Tongue (tissue), 1 donor: ENCODE measurements at regions not wholly inside any gene's neighbourhood (a gene's known extent, or its start where the extent isn't known, plus 50 kb on each side); places are given as distances from the start of the nearest gene placed in this dataset.
"Not testable (repeated sequence)": the region's sequence is repeated elsewhere in the genome, so short reads cannot be mapped to it uniquely, and the experiment has no call there.

Experiments used
- DNase-seq: peaks from one replicate; pipeline ENCODE4 v3.0.0-alpha.2; 2015

- DNase-seq, result not testable (repeated sequence)
Measured at GRCh38 chr9:41839786-41840185, 289.4 kb downstream of the CNTNAP3B start.

- not testable (repeated sequence) for DNase-seq
Measured at GRCh38 chr9:41838953-41839352, 290.3 kb downstream of the CNTNAP3B start.

- not testable (repeated sequence) for DNase-seq
Measured at GRCh38 chr9:41838562-41838851, 290.7 kb downstream of the CNTNAP3B start.

- DNase-seq, result not testable (repeated sequence)
Measured at GRCh38 chr9:41837684-41838561, 291.3 kb downstream of the CNTNAP3B start.

- DNase-seq, result not testable (repeated sequence)
Measured at GRCh38 chr9:41833108-41833507, 296.1 kb downstream of the CNTNAP3B start.

DNA sequence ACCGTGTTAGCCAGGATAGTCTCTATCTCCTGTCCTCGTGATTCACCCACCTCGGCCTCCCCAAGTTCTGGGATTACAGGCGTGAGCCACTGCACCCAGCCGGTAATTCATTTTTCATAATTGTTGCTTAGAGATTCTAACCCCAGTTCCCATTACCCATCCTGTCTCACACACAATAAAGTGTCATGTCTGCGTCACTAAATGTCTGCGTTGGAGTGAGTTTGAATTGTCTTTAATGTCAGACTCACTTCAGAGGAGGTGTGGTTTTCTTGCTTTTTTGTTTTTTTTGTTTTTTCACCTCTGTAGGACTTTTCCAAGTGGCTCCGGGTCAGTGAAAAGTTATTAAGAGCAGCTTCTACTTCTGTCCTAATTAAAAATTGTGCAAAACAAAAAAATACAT is 304.5 kb downstream of the CNTNAP3B start:
- not testable (repeated sequence) for DNase-seq

DNA sequence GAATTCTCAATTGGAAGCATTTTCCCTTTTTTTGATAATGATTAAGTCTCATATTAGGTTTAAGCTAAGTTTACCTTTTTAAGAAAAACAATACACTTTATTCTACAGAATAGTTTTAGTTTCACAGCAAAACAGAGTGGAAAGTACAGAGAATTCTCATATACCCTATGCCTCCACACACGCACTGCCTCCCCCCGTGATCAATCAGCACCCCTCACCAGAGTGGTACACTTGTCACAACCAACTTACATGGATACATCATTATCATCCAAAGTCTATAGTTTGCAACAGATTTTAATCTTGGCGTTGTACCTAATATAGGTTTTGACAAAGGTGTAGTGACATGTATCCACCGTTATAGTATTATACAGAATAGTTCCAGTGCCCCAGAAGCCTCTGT is 326.5 kb downstream of the CNTNAP3B start:
- not testable (repeated sequence) for DNase-seq

DNA sequence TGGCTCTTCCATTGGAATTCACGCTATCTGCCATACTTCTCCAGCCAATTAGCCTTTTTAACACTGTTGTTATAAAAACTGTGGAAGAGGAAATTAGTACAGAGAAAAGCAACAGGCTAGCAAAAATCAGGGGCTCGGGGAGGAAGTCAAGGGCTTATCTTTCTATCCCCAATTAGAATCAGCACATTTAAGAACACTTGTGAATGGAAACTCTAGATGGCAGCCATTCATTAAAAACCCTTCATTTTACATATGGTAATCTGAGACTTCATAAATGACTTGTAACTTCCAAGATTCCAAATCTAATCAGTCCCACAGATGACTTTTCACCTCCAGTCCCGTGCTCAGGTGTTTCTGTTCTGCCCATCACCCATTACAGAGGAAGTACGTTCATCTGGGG is 330.5 kb downstream of the CNTNAP3B start:
- DNase-seq, result not testable (repeated sequence)

GRCh38 chr9:41790719-41791363 is 338.4 kb downstream of the CNTNAP3B start:
- DNase-seq, result not testable (repeated sequence)

DNA sequence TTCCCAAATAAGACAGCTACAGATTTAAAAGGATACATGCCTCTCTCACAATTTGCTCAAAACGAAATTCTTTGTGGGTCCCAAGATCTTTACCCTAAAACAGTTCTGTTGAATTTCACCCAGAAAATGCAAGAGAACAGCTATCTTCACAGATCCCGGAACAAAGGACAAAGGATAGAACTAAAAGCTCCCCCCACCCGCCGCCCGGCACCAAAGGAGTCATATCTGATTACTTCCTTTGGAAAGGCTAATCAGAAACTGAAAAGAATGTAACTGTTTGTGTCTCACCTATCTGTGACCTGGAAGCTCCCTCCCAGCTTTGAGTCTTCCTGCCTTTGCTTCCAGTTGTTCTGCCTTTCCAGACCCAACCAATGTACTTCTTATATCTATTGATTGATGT is 339.2 kb downstream of the CNTNAP3B start:
- DNase-seq, result not testable (repeated sequence)

DNA sequence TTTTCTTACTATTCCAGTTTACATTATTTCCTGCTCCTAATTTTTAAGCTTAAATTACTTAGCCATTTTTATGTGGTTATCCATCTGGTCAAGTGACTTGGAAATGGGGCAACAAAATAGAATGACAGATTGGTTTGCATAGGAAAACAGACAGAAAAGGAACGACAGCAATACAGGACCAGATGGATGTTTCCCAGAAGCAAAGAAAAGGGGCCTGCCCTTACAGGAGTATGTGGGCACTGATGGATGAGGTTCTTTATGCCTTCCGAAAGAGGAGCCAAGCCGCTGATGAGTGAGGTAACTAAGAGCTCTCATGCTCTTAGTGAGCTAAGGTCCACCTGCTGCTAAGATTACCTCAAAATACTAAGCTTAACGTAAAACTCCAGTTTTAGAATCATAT is 339.8 kb downstream of the CNTNAP3B start:
- DNase-seq, result not testable (repeated sequence)

GRCh38 chr9:41787951-41788350 is 341.3 kb downstream of the CNTNAP3B start:
- DNase-seq, result not testable (repeated sequence)

DNA sequence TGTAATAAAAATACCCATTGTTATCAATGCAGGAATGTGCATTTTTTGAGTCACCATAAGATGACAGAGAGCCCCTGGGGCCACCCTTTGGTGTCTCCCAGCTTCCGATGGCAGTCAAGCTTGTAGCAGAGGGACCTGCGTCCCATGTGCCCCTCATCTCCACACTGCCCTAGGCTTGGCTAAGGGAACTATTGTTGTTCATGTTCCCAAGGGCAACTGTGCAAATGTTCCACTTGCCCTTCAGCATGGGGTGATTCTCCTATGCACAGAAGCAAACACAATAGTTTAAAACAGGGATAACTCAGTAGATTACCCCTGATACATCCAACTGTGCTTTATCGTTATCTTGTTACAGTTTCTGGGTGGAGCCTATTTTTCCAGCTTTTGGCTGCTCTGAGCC is 342.0 kb downstream of the CNTNAP3B start:
- DNase-seq, result not testable (repeated sequence)

DNA sequence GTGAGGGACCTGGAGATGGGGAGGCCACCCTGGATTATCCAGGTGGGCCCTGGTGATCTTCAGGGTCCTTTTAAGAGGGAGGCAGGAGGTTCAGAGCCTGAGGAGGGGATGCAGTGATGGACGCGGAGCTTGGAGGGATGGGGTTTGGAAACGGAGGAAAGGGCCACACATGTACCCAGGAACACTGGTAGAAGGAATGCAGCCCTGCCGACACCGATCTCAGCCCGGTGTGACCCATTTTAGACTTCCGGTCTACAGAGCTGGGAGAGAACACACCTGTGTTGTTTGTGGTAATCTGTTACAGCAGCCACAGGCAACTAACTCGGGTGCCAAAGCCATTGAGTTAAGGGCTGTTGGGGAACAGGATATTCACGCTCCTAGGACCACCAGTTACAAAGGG is 345.2 kb downstream of the CNTNAP3B start:
- DNase-seq, result not testable (repeated sequence)

DNA sequence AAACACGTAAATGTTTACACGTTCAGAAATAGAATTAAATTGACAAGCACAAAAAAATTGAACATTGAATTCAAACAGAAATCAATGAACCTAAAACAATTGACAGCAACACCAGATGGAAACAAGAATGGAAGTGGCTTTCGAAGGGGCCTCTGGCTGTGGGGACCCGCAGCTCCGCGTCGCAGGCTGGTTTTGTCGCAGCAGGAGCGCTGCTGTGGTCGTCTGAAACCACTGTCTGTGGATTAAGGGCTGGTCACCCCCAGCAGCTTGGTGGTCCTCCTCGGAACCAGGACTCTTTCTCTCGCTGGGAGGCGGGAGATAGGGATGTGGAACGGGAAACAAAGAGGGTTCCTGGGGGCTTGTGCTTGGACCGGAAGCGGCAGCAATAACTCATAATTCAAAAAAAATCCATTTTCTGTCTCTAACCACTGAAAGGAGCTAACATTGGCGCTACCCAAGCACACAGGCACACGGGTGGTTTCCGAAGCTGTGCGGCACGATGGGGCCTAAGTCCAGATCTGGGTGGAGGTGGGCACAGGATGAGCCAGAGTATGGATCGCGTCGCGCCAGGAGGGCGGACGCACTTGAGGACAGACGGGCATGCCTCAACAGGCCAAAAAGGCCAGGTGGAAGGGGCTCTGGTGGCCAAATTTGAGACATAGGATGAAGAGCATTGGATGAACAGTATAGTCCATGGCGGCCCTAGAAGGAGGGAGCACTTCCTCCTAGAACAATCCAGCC is 346.0 kb downstream of the CNTNAP3B start:
- not testable (repeated sequence) for DNase-seq

GRCh38 chr9:41781899-41782298 is 347.3 kb downstream of the CNTNAP3B start:
- DNase-seq, result not testable (repeated sequence)

GRCh38 chr9:41779897-41780406 is 349.3 kb downstream of the CNTNAP3B start:
- not testable (repeated sequence) for DNase-seq

- not testable (repeated sequence) for DNase-seq
Measured at GRCh38 chr9:41779192-41779591, 350.0 kb downstream of the CNTNAP3B start.

DNA sequence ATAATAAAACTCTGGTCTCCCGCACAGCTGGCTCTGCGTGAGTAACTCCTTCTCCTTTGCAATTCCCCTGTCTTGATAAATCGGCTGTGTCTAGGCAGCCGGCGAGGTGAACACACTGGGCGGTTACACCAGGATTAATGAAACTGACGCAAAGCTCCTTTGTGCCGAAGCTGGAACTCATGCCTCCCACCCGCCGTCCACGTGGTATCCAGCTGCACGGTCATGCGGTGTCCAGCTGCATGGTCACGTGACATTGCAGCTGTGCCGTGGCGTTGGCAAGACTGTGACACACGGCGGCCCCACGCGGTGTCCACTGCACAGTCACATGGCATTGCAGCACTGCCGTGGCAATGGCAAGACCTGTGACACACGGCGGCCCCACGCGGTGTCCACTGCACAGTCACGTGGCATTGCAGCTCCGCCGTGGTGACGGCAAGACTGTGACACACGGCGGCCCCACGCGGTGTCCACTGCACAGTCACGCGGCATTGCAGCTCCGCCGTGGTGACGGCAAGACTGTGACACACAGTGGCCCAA is 350.6 kb downstream of the CNTNAP3B start:
- DNase-seq, result not testable (repeated sequence)

GRCh38 chr9:41777536-41777935 is 351.7 kb downstream of the CNTNAP3B start:
- not testable (repeated sequence) for DNase-seq

GRCh38 chr9:41772541-41772940 is 356.7 kb downstream of the CNTNAP3B start:
- not testable (repeated sequence) for DNase-seq

- DNase-seq, result not testable (repeated sequence)
Measured at GRCh38 chr9:41771693-41772092, 357.5 kb downstream of the CNTNAP3B start.
